ENCODE measurements at regions not wholly inside any gene's neighbourhood (a gene's known extent, or its start where the extent isn't known, plus 50 kb on each side); places are given as distances from the start of the nearest gene placed in this dataset.

GRCh38 chr11:12319988-12320387 lies 57.4 kb upstream of the PARVA start:
- no peaks in the 10 kb centered on the region for H3K9me2 ChIP-seq (ENCODE audit: insufficient read depth)
- H3K27me3 Mint-ChIP-seq (ENCODE audit: insufficient read depth, low read depth, poor library complexity): no peaks in the 10 kb centered on the region
- H3K4me1 Mint-ChIP-seq: peaks cover 29% of the 10 kb centered on the region
- no peaks in the 10 kb centered on the region for H3K27me3 ChIP-seq (ENCODE audit: insufficient read depth)
- H3K9me3 Mint-ChIP-seq: peaks cover 10% of the 10 kb centered on the region; the same call in 2 of the 3 replicates
- no peaks in the 10 kb centered on the region; the same call in 1 of the 3 replicates for H3K36me3 Mint-ChIP-seq (ENCODE audit: low read depth)
- no peaks in the 10 kb centered on the region for H4K20me1 ChIP-seq (replicated peaks; ENCODE audit: insufficient read depth)
- H3K79me2 ChIP-seq (replicated peaks; ENCODE audit: insufficient read depth): no peaks in the 10 kb centered on the region
- H3K4me2 ChIP-seq: peak overlapping the region; percentile 48; the same call in 1 of the 2 replicates
- no peaks in the 10 kb centered on the region for H3K36me3 ChIP-seq (ENCODE audit: insufficient read depth)
- ATAC-seq: no peak
- no peak overlapping the region for H3K27ac ChIP-seq (ENCODE audit: low read depth)
- H3K4me3 Mint-ChIP-seq: no peak overlapping the region
- TF ChIP-seq STAT1 (IDR thresholded peaks at IDR 0.05; ENCODE audit: unreplicated experiment) (no peak), ZNF462 (CRISPR knock-in tag; IDR thresholded peaks at IDR 0.05) (no peak), REST (IDR thresholded peaks at IDR 0.05; ENCODE audit: unreplicated experiment) (no peak), CTCF (conservative IDR thresholded peaks at IDR 0.05; ENCODE audit: low read depth in 2 of 2) (no peak)
- no peak overlapping the region for H3K27ac Mint-ChIP-seq
- peak overlapping the region; percentile 82; the same call in 1 of the 2 replicates for H2AFZ ChIP-seq
- H3K4me1 ChIP-seq (ENCODE audit: insufficient read depth): peaks cover 26% of the 10 kb centered on the region
- no peak for DNase-seq (ENCODE audit: low spot score)
- no peaks in the 10 kb centered on the region for H3F3A ChIP-seq (replicated peaks; ENCODE audit: low read depth)
- no peak overlapping the region for H3K4me3 ChIP-seq

All from GM23338 (cell line).